ENCODE measurements at regions not wholly inside any gene's neighbourhood (a gene's known extent, or its start where the extent isn't known, plus 50 kb on each side); places are given as distances from the start of the nearest gene placed in this dataset.

DNA sequence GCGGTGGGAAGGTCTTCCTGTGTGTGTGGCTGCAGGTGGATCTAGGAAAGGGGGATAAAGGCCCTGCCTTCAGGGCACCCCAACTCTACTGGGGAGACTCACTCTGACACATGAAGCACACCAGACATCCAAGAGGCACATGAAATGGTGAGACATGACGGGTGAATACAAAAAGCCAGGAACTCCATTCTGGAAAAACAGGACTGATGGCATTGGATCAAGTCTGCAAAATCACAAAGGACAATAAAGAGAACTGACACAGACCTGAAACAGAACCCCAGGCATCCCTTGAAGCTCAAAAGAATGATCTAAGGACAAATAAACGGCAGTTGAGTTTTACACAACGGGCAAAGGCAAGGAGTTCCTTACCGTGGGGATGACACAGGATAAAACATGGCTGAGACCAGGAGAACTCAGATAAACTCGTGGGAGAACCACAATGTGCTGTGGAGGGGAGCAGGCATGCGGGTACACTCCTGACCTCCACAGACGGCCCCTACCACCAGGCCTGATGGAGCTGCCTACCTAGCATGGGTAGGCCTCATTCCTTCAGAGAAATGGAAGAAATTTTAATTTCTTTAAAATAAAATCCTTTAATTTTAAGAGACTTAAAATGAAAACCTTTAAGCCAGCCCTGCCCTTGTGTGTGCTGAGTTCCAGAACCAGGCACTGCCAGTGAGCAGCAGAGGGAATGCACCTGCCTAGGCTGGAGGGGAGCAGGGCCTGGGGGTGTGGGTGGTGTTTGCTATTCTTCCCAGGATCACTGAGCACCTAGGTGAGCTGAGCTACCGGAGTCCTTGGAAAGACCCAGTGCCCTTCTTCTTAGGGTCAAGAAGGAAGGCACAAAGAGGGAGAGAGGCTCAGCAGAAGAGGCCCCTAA lies 100.1 kb downstream of the SINHCAF start:
- no peak for TF ChIP-seq CREB5 (CRISPR knock-in tag; IDR thresholded peaks at IDR 0.05; ENCODE audit: low read depth)
- TF ChIP-seq ZFP30 (CRISPR knock-in tag; IDR thresholded peaks at IDR 0.05) = no peak
- no peak for TF ChIP-seq ZFP3 (CRISPR knock-in tag; IDR thresholded peaks at IDR 0.05)
- TF ChIP-seq TCF4 (CRISPR knock-in tag; IDR thresholded peaks at IDR 0.05; ENCODE audit: borderline replicate concordance) = no peak
- no peak for TF ChIP-seq ARNTL (CRISPR knock-in tag; IDR thresholded peaks at IDR 0.05; ENCODE audit: borderline replicate concordance, low read depth)
- no peak for TF ChIP-seq ISL1 (CRISPR knock-in tag; IDR thresholded peaks at IDR 0.05)
- TF ChIP-seq PPARA (CRISPR knock-in tag; IDR thresholded peaks at IDR 0.05; ENCODE audit: borderline replicate concordance) = no peak
- no peak for TF ChIP-seq PATZ1 (CRISPR knock-in tag; IDR thresholded peaks at IDR 0.05; ENCODE audit: borderline replicate concordance)
- TF ChIP-seq ZNF8 (CRISPR knock-in tag; IDR thresholded peaks at IDR 0.05) = no peak
- no peak for TF ChIP-seq RARB (CRISPR knock-in tag; IDR thresholded peaks at IDR 0.05)
- TF ChIP-seq ZNF565 (CRISPR knock-in tag; conservative IDR thresholded peaks at IDR 0.05; ENCODE audit: low read depth) = no peak
- TF ChIP-seq, protein P1, sequence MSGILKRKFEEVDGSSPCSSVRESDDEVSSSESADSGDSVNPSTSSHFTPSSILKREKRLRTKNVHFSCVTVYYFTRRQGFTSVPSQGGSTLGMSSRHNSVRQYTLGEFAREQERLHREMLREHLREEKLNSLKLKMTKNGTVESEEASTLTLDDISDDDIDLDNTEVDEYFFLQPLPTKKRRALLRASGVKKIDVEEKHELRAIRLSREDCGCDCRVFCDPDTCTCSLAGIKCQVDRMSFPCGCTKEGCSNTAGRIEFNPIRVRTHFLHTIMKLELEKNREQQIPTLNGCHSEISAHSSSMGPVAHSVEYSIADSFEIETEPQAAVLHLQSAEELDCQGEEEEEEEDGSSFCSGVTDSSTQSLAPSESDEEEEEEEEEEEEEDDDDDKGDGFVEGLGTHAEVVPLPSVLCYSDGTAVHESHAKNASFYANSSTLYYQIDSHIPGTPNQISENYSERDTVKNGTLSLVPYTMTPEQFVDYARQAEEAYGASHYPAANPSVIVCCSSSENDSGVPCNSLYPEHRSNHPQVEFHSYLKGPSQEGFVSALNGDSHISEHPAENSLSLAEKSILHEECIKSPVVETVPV (CRISPR knock-in tag; IDR thresholded peaks at IDR 0.05) = no peak
- TF ChIP-seq GLIS3 (CRISPR knock-in tag; IDR thresholded peaks at IDR 0.05) = no peak
- TF ChIP-seq CSDC2 (CRISPR knock-in tag; IDR thresholded peaks at IDR 0.05) = no peak

All from SK-N-SH treated with all-trans-retinoic acid at 6 μM for 48 hours (cell line).